NCI-H345 treated with DMSO at 0.1 percent for 48 hours (cell line): ENCODE measurements at regions not wholly inside any gene's neighbourhood (a gene's known extent, or its start where the extent isn't known, plus 50 kb on each side); places are given as distances from the start of the nearest gene placed in this dataset.

Source experiments
- DNase-seq: peaks from one replicate; lab custom pipeline; 2025; ENCODE audit not compliant: unreplicated experiment; lab: John Stamatoyannopoulos, UW

DNA sequence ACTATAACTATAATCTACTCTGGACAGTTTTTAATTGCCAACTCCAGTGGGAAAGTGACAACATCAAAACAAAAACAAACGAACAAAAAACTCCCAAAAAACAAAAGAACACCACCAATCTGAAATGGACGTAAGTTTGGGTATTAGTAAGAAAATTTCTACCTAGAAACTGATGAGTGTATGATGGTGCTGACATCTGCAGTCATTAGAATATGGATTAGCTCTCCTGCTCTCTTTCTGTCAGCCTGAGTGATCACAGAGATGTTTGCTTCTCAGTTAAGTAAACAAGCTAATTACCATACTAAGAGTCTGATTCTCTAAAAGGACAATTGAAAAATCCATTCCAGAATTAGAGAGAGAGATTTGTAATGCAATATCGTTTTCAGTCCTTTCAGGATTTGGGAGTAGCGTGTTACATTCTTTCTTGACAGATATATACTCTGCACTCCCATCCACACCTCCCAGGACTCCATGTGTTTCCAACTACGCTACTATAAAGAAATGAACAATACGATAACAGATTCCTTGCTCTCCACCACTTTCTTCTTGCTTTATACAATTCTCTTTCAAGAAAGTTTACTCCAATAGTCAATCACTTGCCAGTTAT lies 1347.4 kb upstream of the PIK3C3 start:
- peak; percentile 27 for DNase-seq

GRCh38 chr18:40606996-40607395 lies 1348.0 kb upstream of the PIK3C3 start:
- DNase-seq, result no peak

- DNase-seq, result no peak
These were observed 1371.4 kb upstream of the PIK3C3 start for GRCh38 chr18:40583671-40584070.

GRCh38 chr18:40582105-40582504 lies 1372.9 kb upstream of the PIK3C3 start:
- DNase-seq, result no peak

DNA sequence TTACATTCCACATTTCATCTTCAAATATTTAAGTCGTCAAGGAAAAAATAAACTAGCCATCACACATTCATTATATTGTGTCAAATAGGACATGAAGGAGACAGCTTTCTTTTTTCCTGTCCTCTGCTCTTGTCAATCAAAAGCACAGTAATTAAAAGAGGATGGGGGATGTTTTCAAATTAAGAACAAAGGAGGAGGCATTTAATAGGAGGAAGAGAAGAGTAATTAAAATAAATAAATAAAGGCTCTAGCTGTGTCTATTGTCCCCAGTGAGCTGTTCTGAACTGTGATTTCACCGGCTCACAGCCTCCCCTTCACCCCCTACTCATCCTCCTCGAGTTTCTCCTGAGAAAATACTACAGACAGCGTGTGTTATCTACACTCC lies 1377.1 kb upstream of the PIK3C3 start:
- DNase-seq, result no peak

DNA sequence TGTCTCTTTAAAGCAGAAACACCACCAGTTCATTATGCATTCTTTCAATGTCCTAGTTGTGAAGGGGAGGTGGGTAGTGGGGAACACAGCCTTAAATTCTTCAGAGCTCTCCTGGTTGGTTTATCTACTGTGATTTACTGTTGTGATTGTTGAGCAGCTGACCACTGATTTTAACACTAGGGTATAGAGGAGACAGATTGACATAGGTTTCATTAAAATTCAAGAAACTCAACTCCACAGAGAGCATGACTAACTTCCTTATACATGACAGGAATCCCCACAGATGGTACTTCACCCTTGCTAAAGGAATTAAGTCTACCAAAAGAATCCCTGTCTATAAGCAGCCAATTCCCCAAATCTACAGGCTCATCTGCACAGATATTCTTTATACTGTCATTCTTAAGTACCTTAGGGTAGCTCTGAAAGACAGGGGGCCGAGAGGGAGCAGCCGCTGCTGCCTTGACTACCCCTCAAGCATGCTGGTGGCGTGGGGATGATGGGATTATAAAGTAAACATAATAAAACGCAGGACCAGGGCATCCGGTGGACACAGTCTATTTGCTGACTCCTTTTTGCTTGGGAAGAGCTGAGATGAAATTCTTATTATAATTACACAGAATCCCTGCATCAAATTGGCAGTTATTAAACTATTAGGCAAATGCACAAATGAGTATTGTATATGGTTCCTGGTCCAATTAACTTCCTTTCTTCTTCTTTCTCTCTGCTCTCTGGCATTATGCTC lies 1377.6 kb upstream of the PIK3C3 start:
- DNase-seq, result no peak

- no peak for DNase-seq
These were observed 1378.4 kb upstream of the PIK3C3 start for GRCh38 chr18:40576507-40577115.

- DNase-seq, result no peak
These were observed 1384.4 kb upstream of the PIK3C3 start for GRCh38 chr18:40570615-40571014.

DNA sequence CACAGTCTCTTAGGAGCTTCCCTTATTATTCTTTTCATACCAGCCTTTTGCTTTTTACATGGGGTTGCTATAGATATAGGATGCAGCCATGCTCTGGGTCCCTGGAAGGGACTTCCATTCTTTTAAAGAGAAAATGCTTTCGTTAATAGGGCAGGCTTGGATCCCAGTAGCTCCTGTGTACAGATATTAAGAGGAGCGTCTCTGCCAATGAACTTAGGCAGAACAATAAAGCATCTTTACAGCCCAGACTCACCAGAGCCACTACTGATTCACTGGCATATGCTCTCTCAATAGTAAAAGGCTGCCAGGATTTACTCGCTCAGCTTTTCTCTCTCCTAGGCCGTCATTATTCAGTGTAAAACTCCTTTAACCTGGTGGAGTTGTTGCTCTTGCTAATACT lies 1385.4 kb upstream of the PIK3C3 start:
- DNase-seq, result no peak

DNA sequence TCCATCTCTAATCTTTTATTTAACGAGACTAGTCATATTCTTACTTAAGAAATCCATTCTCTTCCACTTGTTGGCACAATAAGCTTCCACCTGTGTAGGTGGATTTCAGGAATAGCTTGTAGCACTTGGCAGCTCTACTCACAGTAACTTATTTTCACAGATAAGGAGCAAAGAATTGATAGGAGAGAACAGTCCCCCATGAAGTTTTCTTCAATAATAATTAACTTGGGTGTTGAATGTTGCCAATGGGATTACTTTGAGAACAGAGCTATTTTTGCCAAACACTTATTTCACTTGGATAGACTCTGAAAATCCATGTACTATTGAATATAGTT lies 1388.6 kb upstream of the PIK3C3 start:
- DNase-seq, result no peak

- no peak for DNase-seq
These were observed 1389.1 kb upstream of the PIK3C3 start for GRCh38 chr18:40565805-40566509.

GRCh38 chr18:40559556-40559955 lies 1395.5 kb upstream of the PIK3C3 start:
- DNase-seq, result no peak

DNA sequence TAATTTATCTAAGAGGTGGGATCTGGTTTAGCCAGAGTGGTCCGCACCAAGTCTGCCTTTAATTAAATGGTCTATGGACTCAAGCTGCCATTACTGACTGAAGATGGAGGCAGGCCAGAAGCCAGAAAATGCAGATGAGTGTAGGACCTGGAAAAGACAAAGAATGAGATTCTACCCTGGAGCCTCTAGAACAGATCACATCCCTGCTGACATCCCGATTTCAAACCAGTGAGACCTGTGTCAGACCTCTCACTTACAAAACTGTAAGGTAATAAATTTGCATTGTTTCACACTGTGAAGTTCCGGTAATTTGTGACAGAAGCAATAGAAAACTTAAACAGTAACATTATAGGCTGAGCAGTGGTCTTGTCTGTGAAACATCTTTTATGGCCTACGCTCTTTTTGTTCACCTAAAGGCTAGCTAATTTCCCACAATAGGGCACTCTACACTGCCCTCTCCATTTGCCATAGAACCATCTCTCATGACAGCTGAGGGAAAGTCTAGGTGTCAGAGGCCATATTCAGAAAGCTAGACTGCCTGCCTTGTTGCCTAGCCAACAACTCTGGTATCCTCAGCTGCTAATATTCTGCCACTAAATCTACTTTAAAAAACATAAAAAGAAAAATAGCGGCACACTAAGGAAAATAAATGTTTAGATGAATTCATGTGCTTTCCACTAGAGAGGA lies 1396.2 kb upstream of the PIK3C3 start:
- DNase-seq, result no peak

DNA sequence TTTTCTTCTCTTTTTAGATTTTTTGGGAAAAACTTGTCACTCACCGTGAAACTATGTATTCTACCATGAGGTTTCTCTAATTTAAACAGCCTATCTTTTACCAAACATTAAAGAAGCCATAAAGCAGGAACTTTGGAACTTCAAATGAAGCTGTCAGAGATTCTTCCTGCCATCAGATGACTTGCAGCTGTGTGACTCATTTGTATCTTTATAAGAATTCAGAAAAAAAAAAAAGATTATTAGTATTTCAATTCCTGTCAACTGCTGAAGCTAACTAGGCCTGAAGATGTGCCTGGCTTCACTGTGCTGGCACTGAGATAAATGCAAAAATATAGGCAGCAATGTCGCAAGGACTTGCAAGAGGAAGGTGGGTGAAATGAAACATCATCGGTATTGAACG lies 1399.1 kb upstream of the PIK3C3 start:
- DNase-seq, result no peak

DNA sequence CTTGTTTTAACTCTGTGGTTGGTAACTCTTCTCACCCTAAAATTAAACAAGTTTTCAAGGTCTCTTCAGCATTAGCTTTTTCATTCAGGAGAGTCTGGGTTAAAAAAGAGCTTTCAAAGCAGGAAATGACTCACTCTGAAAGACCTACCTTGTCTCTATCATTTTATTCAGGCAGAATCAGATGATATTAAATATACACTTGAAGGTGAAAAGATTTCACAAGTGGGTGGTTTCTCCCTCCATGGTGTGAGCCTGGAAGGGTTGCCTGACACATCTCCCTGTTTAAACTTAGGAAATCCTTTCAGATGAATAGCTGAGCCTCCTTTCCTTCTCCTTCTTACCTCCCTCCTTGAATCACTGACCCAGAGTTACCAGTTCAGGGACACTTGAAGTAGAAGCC lies 1402.0 kb upstream of the PIK3C3 start:
- no peak for DNase-seq

GRCh38 chr18:40546875-40547274 lies 1408.2 kb upstream of the PIK3C3 start:
- DNase-seq, result no peak

GRCh38 chr18:40534723-40535122 lies 1420.3 kb upstream of the PIK3C3 start:
- no peak for DNase-seq

- no peak for DNase-seq
These were observed 1423.0 kb upstream of the PIK3C3 start for GRCh38 chr18:40532046-40532445.

GRCh38 chr18:40531051-40531450 lies 1424.0 kb upstream of the PIK3C3 start:
- no peak for DNase-seq

DNA sequence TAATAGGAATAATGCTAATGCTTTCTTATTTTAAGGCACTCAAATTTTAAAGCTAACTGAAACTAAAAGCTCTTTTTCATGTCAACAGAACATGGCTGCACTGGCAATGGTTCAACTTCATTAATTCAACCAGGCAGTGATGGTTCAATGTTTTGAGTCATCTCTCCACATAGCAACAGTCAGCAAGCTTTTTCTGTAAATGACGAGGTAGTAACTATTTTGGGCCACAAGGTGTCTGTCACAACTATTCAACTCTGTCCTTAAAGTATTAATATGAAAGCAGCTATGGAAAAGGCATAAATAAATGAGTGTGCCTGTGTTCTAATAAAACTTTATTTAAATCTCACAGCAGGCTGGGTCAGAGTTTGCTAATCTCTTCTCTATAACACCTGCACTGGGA lies 1425.6 kb upstream of the PIK3C3 start:
- DNase-seq, result no peak

- no peak for DNase-seq
These were observed 1430.2 kb upstream of the PIK3C3 start for GRCh38 chr18:40524881-40525280.
